DMS53 treated with DMSO at 0.1 percent for 48 hours (cell line): ENCODE measurements at regions not wholly inside any gene's neighbourhood (a gene's known extent, or its start where the extent isn't known, plus 50 kb on each side); places are given as distances from the start of the nearest gene placed in this dataset.

Experiments used
- DNase-seq: peaks from one replicate; lab custom pipeline; 2025; ENCODE audit not compliant: unreplicated experiment; lab: John Stamatoyannopoulos, UW

DNA sequence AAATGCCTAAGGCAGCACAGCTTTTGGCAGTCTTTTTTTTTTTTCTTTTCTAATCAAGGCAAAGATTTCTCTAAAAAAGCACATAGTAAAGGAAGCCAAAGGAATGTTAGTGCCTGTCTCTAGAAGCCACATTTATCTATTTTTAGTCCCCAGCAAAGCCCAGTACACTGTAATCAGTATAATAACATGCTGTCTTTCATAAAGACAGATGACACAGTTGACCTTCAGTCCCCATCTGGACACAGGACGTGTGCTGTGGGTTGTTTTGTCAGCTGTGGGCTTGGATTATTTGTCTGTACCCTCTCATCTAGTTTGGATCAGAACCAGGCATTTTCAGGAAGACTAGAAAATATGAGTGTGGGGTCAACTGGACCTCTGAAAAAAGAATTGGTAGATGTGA, 110.4 kb upstream of the CTNNB1 start:
- DNase-seq, result no peak

DNA sequence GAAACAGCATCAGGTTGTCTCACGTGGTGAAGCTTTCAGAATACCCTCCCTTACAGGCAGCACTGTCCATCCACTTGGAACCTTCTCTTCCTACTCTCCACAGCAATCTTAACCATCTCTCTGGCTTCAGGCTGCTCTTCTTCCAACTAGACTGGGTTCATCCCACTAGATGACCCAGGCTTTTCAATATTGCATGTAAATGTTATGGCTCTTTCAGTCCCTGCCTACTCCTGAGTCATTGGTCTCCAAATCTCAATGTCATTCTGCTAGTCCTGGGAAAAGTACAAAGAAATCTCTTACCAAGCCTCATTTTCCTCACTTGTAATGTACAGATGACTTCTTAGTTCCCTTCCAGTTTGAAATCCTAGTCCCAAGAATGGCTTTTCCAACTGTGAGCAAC, 109.7 kb upstream of the CTNNB1 start:
- DNase-seq, result no peak

DNA sequence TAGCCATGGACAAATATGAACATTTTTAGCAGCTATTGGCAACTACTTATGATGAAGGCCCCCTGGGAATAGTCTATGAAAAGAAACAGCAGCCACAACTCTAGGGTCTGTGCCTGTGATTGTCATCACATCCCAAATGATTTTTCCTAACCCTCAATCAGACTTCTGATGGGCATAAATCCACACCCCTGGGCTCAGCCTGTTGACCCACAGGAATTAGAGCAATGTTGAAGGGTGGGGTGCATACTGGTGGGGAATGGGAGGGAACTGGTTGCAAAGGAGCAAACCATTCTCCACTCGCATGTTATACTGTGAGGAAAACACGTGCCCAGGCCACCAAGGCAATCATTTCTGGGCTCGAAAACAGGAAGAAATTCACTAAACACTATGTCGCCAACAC, 106.5 kb upstream of the CTNNB1 start:
- DNase-seq, result no peak

- no peak for DNase-seq
Measured at GRCh38 chr3:41093476-41093875, 105.8 kb upstream of the CTNNB1 start.

DNA sequence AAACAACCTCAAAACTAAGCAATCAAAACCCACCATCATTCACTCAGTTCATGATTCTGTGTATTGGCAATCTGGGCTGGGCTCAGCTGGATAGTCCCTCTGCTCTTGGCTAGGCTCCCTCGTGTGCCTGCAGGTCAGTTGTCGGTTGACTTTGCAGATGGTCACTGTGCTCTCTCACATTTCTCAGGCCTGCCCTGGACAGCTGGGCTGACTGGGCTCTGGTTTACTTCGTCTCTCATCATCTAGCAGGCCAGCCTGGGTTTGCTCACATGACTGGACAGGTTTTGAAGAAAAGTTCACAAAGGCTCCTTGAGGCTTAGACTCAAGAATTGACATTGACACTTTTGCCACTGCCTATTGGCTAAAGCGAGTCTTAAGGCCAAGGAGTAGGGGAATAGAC, 105.0 kb upstream of the CTNNB1 start:
- no peak for DNase-seq

DNA sequence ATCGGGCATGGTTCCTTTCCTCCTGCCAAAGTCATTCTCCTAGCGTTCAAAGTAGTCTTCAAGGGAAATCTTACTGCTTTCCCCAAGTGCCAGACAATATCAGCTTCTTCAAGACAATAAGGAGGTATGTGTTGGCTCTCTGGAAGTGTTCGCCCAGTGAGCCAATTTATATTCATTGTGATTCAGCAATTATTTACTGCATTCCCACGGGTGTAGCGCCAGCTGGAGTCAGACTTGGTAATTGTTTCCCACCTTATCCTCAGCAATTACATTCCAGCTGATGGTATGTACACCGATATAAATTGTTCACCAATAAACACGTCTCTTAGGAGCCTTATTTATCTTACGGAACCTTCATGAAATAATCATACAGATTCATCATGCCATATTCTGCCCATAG, 103.6 kb upstream of the CTNNB1 start:
- DNase-seq, result no peak

DNA sequence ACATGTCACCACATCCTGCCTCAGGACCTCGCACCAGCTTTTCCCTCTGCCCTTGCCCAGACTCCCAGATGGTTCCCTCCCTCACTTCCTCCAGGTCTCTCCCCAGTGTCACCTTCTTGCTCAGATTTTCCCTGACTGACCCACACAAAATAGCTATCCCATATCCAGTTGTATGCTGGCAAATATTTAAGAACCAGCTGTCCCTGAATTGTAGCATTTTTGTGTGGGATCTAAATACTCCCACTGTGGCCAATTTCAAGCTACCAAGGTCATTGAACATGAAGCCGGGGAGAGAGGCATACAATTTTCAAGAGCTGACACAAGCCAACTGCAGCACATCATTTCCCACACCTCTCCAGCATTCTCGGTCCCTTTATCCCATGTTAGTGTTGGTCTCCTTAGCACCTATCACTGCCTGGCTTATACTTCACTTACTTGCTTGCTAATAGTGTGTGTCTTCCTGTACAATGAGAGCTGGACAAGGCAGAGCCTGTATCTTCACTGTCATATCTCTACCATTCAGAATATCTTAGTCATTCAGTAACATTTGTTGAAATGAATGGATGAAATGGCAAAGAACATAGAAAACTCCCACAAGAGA, 101.3 kb upstream of the CTNNB1 start:
- no peak for DNase-seq

- DNase-seq, result no peak
Measured at GRCh38 chr3:41101231-41101630, 98.1 kb upstream of the CTNNB1 start.

DNA sequence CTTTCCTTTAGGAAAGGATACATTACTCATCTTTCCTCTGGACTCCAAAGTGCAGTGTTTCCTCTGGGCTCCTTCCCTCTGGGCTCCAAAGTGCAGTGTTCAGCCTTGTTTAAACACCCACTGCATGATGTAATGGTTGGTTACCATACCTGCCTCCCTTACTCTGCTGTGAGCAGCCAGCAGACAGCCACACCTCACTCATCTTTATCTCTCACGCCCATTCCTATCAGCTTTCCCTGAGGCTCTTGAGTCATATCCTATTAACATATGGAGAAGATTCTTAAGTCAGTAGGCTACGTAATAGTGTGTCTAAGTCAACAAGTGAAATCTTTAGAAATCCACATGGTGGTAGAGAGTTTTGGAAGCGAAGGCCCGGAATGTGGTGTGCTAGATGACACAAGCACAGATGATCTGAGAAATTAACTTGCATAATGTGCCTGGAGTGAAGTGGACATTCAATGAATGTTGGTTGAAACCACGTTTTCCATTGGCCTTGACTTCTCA, 97.2 kb upstream of the CTNNB1 start:
- no peak for DNase-seq

- DNase-seq, result no peak
Measured at GRCh38 chr3:41102750-41103149, 96.6 kb upstream of the CTNNB1 start.

- no peak for DNase-seq
Measured at GRCh38 chr3:41103200-41103599, 96.1 kb upstream of the CTNNB1 start.

DNA sequence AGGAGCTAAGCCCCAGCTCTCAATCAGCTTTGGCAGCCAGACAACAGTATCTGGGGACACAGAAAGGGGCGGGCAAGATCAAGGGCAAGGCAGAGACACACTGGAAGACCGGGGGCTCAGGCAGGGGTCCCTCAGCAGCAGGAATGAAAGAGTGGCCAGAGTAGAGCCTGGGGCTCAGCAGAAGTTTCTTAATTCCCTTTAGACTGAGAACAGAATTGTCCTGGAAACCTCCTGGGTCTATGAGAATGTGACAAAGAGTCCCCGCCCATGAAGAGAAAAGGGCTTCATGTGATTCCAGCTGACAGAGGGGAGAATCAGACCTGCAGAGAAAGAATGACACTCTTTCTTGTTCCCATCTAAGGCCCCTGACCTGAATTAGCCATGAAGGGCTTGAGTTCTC, 95.2 kb upstream of the CTNNB1 start:
- no peak for DNase-seq

DNA sequence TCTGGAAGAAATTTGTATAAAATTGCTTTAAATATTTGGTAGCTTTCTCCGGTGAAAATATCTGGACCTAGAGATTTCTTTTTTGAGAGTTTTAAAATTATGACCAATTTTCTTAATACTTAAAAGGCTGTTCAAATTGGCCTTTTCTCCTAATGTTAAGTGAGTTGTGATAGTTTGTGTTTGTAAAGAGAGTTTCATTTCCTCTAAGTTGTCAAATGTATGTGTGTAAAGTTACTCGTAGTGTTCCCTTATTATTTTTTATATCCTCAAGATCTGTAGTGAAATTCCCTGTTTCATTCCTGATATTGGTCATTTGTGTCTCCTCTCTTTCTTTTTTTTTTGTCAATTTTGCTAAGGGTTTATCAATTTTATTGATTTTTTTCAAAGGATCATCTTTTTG, 92.6 kb upstream of the CTNNB1 start:
- DNase-seq, result no peak

GRCh38 chr3:41111011-41111410, 88.3 kb upstream of the CTNNB1 start:
- no peak for DNase-seq

DNA sequence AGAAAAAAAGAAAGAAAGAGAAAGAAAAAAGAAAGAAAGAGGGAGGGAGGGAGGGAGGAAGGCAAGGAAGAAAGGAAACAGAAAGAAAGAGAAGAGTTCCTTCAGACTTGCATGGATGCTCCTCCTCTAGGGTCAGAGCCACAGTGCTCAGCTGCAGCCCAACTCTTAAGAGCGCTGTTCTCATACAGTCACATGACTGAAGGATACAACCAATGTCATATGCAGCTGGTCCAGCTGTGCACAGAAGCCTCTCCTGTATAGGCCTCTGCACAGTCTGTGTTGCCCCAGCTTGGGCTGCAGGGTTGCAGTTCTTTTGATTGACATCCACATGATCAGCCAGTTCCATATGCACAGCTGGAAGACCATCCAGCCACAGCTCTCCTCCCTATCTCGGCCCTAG, 86.8 kb upstream of the CTNNB1 start:
- no peak for DNase-seq

GRCh38 chr3:41115069-41115468, 84.2 kb upstream of the CTNNB1 start:
- DNase-seq, result no peak

- DNase-seq, result no peak
Measured at GRCh38 chr3:41116851-41117250, 82.5 kb upstream of the CTNNB1 start.

- DNase-seq, result peak; percentile 32
Measured at GRCh38 chr3:41117398-41117870, 81.9 kb upstream of the CTNNB1 start.

GRCh38 chr3:41118461-41119390, 80.6 kb upstream of the CTNNB1 start:
- no peak for DNase-seq

DNA sequence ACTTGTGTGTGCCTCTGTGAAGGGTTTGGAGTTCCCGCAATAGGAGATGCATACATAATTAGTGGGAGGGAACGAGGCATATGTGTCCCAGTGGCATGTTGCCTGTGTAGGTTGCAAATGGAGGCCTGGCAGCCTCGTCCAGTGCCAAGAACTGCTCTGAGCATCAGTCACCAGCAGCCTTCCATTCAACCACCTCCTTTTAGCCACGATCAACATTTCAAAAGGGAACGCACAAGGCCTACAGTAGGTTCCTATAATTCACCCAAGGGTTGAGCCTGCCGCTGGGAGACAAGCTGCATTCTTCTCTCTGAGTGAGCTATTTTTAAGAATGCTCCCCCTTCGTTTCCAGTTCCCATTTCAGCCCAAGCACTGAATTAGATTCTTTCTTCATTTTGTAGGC, 78.8 kb upstream of the CTNNB1 start:
- no peak for DNase-seq

DNA sequence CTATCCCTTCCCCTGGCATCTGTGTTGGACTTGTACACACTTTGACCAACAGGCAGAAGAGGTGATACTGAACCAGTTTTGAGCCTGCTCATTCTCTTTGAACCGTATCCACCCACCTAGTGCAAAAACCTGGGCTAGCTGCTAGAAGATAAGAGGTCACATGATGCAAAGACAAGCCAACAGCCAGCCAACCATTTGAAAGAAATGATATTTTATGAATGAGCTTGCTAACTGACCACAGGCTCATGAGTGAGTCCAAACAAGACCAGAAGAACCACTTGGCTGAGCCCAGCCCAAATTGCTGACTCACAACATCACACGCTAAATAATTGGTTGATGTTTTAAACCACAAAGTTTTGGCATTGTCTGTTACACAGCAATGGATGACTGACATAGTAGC, 74.0 kb upstream of the CTNNB1 start:
- DNase-seq, result no peak

- DNase-seq, result no peak
Measured at GRCh38 chr3:41126472-41126871, 72.8 kb upstream of the CTNNB1 start.
